Stomach (tissue), 8 donors: ENCODE measurements at regions not wholly inside any gene's neighbourhood (a gene's known extent, or its start where the extent isn't known, plus 50 kb on each side); places are given as distances from the start of the nearest gene placed in this dataset.
A peak's percentile ranks its signal among the peaks of the same experiment; 100 is the strongest.

Experiments used
- DNase-seq, 2 donors: peaks; one replicate each; pipeline versions ENCODE4 v3.0.0 to v3.0.0-alpha.2; 2013 to 2019
- H3K27ac ChIP-seq, 5 donors: fragments of 200-600 bp in 4 of 5; sonication (generic) in 4 of 5; one replicate each; pipeline ENCODE4 v1.5.1; 2013 to 2019; ENCODE audit warnings: mild to moderate bottlenecking in 1 of 5, moderate library complexity in 1 of 5
- H3K27me3 ChIP-seq, 3 donors: fragments of 200-600 bp; sonication (generic); one replicate each; pipeline ENCODE4 v1.5.1; 2017 to 2019; ENCODE audit warnings: mixed run types in 1 of 3
- H3K36me3 ChIP-seq, 4 donors: fragments of 200-600 bp; sonication (generic); 1 replicate in 3 of 4; 2 replicates in 1 of 4; pipeline ENCODE4 v1.5.1; 2016 to 2019
- H3K4me1 ChIP-seq, 4 donors: fragments of 200-600 bp; sonication (generic); one replicate each; pipeline ENCODE4 v1.5.1; 2016 to 2019
- H3K4me3 ChIP-seq, 4 donors: fragments of 200-600 bp; sonication (generic) in 3 of 4; one replicate each; pipeline ENCODE4 v1.5.1; 2016 to 2019; ENCODE audit warnings: mild to moderate bottlenecking in 1 of 4
- H3K9me3 ChIP-seq, 4 donors: fragments of 200-600 bp; sonication (generic); one replicate each; pipeline ENCODE4 v1.5.1; 2016 to 2019
- EP300 ChIP-seq: sonication (generic); formaldehyde crosslinking; IDR thresholded peaks from one replicate; pipeline ENCODE4 v1.6.1; 2017; ENCODE audit warnings: antibody characterized with exemption
- POLR2A ChIP-seq, 4 donors: fragments of 450-650 bp; IDR thresholded peaks; one replicate each; pipeline ENCODE4 v1.6.1; 2016; ENCODE audit warnings: antibody characterized with exemption in 4 of 4, control low read depth in 2 of 4, mild to moderate bottlenecking in 1 of 4, moderate library complexity in 1 of 4
- POLR2AphosphoS5 ChIP-seq, 3 donors: sonication (generic); formaldehyde crosslinking; IDR thresholded peaks; one replicate each; pipeline ENCODE4 v1.6.1; 2016; ENCODE audit warnings: antibody characterized with exemption in 3 of 3
- WGBS, 5 donors: extraction: QIAGEN DNeasy Blood & Tissue Kit in 3 of 5; methylation state at CpG; one replicate each; pipeline versions ENCODE4 v1.1.5 to v1.1.7; 2013 to 2018; 5-methylcytosine and 5-hydroxymethylcytosine counted together
- intact Hi-C: fragments of 100-400 bp; cut with DNase I; formaldehyde crosslinking; loops from one replicate; pipeline ENCODE4 v1.15.1; 2023; ENCODE audit warnings: low total_unique reads
- TF ChIP-seq, protein P1 (sequence below), 7 experiments: fragments of 450-650 bp in 4 of 7; fragments of 200-600 bp in 3 of 7; sonication (generic) in 3 of 7; IDR thresholded peaks; one replicate each; pipeline ENCODE4 v1.5.1; 2016 to 2019; ENCODE audit warnings: antibody characterized with exemption in 7 of 7, control low read depth in 2 of 7, mild to moderate bottlenecking in 1 of 7
- donor health status: healthy with polysubstance abuse.
- donor health status: Bipolar disorder and iron deficiency.
- donor health status: healthy.

GRCh38 chr6:8738951-8739350, 303.6 kb upstream of the SLC35B3 start:
- no peak for DNase-seq
- H3K36me3 ChIP-seq = no peaks in the 10 kb centered on the region
- no peaks in the 10 kb centered on the region for H3K9me3 ChIP-seq
- 75 to 84% (median 81%) methylated on average over 2 of the region's 2 CpGs for WGBS, 5 donors
- no peaks in the 10 kb centered on the region for H3K27me3 ChIP-seq
- no peaks in the 10 kb centered on the region for H3K4me1 ChIP-seq
- intact Hi-C loops = no loop called here
- no peak overlapping the region for H3K27ac ChIP-seq
- TF ChIP-seq EP300 = no peak
- TF ChIP-seq POLR2A (IDR thresholded peaks at IDR 0.05) = no peak
- TF ChIP-seq, protein P1, sequence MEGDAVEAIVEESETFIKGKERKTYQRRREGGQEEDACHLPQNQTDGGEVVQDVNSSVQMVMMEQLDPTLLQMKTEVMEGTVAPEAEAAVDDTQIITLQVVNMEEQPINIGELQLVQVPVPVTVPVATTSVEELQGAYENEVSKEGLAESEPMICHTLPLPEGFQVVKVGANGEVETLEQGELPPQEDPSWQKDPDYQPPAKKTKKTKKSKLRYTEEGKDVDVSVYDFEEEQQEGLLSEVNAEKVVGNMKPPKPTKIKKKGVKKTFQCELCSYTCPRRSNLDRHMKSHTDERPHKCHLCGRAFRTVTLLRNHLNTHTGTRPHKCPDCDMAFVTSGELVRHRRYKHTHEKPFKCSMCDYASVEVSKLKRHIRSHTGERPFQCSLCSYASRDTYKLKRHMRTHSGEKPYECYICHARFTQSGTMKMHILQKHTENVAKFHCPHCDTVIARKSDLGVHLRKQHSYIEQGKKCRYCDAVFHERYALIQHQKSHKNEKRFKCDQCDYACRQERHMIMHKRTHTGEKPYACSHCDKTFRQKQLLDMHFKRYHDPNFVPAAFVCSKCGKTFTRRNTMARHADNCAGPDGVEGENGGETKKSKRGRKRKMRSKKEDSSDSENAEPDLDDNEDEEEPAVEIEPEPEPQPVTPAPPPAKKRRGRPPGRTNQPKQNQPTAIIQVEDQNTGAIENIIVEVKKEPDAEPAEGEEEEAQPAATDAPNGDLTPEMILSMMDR (IDR thresholded peaks at IDR 0.05) = no peak
- TF ChIP-seq POLR2AphosphoS5 (IDR thresholded peaks at IDR 0.05) = no peak
- H3K4me3 ChIP-seq = no peak overlapping the region

GRCh38 chr6:8736156-8736895, 301.0 kb upstream of the SLC35B3 start:
- Histone ChIP-seq H3K36me3 (no peaks in the 10 kb centered on the region), H3K27ac (no peak overlapping the region), H3K4me1 (no peaks in the 10 kb centered on the region), H3K4me3 (no peak overlapping the region), H3K27me3 (no peaks in the 10 kb centered on the region), H3K9me3 (no peaks in the 10 kb centered on the region)
- intact Hi-C loops = no loop called here
- no peak for TF ChIP-seq POLR2A (IDR thresholded peaks at IDR 0.05)
- TF ChIP-seq, protein P1 (IDR thresholded peaks at IDR 0.05) = no peak
- TF ChIP-seq POLR2AphosphoS5 (IDR thresholded peaks at IDR 0.05) = no peak
- TF ChIP-seq EP300 = no peak
- 66 to 86% (median 80%) methylated on average over 7 of the region's 7 CpGs for WGBS, 5 donors
- peak in 1 of 2 donors; percentile 10 for DNase-seq

DNA sequence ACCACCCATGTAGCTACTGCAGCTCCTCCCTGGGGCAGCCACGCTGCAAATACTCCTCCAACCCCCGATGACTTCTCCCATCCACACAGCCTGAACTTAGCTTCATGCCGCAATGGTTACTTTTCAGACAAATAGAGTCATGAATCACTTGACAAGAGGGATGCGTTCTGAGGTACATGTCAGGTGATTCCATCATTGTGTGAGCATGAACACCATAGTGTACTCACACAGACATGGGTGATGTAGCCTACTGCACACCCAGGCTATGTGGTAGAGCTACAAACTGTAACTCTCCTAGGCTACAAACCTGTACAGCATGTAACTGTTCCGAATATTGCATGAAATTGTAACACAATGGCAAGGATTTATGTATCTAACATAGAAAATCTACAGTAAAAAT, 298.5 kb upstream of the SLC35B3 start:
- Histone ChIP-seq H3K9me3 (no peaks in the 10 kb centered on the region), H3K27me3 (no peaks in the 10 kb centered on the region), H3K4me3 (no peak overlapping the region), H3K36me3 (no peaks in the 10 kb centered on the region), H3K27ac (no peak overlapping the region), H3K4me1 (no peaks in the 10 kb centered on the region)
- WGBS, 5 donors = 91 to 93% (median 91%) methylated on average over 5 of the region's 5 CpGs
- intact Hi-C loops = no loop called here
- TF ChIP-seq POLR2A (IDR thresholded peaks at IDR 0.05) (no peak), POLR2AphosphoS5 (IDR thresholded peaks at IDR 0.05) (no peak), EP300 (no peak)
- TF ChIP-seq, protein P1 (IDR thresholded peaks at IDR 0.05) = no peak
- DNase-seq = no peak

DNA sequence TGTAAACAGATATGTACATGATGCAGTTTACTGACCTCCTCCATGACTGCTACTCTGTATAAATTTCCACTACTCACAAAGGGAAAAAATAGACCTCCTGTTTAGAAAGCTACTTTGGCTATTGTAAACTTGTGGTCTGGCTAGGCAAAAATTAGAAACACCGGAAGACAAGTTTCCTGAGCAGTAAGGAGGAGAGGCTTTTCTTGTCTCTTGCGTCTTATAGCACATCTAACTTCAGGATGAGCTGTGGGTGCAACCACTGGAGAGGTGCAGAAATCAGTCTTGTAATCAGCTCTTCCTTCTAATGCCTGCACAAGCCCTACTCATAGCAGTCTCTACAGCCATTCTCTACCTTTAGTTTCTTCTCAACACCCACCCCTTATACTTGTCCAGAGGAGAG, 296.5 kb upstream of the SLC35B3 start:
- Histone ChIP-seq H3K4me1 (no peaks in the 10 kb centered on the region), H3K9me3 (no peaks in the 10 kb centered on the region), H3K27me3 (no peaks in the 10 kb centered on the region), H3K36me3 (no peaks in the 10 kb centered on the region), H3K27ac (no peak overlapping the region), H3K4me3 (no peak overlapping the region)
- DNase-seq = no peak
- WGBS, 5 donors = 47 to 76% (median 55%) methylated on average over 2 of the region's 2 CpGs
- TF ChIP-seq, protein P1 (IDR thresholded peaks at IDR 0.05) = no peak
- TF ChIP-seq EP300 (no peak), POLR2A (IDR thresholded peaks at IDR 0.05) (no peak), POLR2AphosphoS5 (IDR thresholded peaks at IDR 0.05) (no peak)
- intact Hi-C loops = no loop called here
